IPS-NIHi7 (cell line): ENCODE measurements at regions not wholly inside any gene's neighbourhood (a gene's known extent, or its start where the extent isn't known, plus 50 kb on each side); places are given as distances from the start of the nearest gene placed in this dataset.
"Not testable (repeated sequence)": the region's sequence is repeated elsewhere in the genome, so short reads cannot be mapped to it uniquely, and the experiment has no call there.

Source experiments
- DNase-seq: peaks from one replicate; pipeline ENCODE4 v3.0.0; 2012; ENCODE audit warnings: mixed read lengths; ENCODE audit errors: extremely low spot score

DNA sequence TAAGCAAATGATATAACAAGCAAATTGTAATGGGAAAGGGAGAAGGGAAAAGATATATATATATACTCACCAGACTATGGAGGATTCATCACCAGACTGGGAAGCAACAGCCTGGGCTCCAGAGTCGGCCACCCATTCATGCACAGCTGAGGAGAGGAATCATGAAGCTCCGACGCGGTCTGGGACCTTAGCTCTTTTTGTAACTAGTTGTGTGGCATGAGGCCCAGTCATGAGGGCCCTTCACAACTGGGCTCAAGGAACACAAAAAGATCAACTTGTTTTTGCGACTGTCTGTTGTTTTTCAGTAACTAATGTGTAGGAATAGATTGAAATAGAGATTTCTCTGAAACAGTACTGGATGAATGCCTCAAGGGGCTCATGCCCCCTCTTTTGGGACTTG lies 911.2 kb downstream of the TYW1 start:
- no peak for DNase-seq

DNA sequence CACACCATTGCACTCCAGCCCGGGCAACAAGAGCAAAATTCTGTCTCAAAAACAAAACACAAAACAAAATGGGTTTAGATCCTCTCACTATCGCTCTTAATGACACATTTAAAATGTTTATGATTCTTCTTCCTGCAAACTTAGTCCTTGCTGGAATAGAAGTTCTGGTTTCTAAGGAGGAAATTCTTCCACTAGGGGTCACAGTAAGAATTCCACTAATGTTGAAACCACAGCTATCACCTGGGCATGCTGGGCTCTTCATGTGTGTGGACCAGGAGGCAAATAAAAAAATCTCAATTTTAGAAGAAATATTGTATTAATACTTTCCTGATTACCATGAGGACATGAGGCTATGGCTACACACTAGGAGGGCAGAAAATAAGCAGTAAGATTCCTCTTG lies 915.8 kb downstream of the TYW1 start:
- DNase-seq, result no peak

DNA sequence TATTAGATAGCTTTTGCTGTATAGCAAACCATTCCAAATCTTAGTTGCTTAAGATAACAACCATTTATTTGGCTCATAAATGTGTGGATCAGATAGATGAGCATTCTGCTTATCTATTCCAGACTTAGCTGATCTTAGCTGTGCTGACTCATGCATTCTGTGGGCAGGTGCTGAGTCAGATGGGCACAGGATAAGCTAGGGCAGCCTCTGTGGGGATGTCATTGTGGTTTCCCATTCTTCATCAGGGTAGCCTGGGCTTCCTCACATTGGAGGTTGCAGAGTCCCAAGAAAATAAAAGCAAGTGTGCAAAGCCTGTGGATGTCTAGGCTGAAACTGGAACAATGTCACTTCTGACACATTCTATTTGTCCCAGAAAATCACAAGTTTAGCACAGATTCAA lies 917.0 kb downstream of the TYW1 start:
- DNase-seq, result no peak

DNA sequence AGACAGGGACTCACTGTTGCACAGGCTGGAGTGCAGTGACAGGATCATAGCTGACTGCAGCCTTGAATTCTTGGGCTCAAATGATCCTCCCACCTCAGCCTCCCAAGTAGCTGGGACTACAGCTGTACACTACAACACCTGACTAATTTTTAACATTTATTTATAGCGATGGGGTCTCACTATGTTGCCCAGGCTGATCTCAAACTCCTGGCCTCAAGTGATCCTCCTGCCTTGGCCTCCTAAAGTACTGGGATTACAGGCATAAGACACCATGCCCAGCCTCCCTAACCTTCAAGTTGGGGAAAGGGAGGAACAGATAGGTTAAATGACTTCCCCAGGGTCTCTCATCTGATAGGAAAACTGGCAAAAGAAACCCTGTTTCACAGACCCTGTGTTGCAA lies 919.5 kb downstream of the TYW1 start:
- DNase-seq, result not testable (repeated sequence)

DNA sequence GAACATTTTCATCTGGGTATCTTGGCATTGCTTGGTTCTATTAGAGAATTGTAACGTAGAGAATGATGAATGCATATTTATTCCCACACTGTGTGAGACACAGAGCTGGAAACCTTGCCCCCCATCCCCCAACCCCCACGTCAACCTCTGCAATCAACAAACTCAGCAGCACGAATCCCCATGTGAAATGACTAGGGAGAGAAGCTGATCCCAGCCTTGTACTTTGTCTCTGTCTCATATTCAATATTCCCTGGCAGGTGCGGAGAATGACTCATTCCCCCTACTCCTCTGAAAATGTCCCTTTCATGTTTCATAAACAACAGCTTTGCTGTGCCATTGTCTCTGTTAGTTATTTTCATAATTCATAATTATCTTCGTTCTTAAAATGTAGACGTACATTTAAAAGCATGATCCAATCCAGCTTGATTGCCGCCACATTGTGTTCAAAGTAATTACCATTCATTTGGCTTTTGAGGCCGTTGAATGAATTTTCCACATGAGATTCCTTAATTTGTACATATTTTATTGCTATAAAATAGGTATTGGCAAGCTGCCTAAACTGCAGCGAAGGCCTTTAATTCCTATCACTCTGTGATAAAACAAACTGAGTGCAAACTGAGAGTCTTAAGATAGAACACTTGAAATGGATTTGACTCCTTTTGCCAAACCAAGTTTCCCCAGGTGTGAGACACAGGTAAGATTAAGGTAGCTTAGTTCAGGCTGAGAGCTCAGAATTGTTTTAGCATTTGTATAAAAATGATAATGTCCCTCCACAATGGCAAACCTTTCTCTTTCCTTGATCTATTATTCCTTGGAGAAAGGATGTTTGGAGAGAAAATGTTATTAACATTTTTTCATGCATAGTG lies 920.2 kb downstream of the TYW1 start:
- no peak for DNase-seq

DNA sequence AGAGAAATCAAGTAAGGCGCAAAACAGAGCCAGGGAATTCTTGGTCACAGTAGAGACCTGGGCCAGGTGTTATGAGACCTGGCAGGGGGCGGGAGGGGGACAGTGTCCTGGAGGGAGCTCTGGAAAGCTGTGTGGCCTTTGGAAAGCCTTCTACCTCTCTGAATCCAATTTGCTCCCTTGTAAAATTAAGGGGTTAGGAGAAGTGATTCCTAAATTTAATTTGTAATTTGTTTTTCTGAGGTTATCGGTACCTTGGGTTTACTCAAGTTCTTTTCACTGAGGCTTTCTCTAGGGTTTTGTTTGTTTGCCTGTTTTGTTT lies 920.8 kb downstream of the TYW1 start:
- peak; percentile 55 for DNase-seq

DNA sequence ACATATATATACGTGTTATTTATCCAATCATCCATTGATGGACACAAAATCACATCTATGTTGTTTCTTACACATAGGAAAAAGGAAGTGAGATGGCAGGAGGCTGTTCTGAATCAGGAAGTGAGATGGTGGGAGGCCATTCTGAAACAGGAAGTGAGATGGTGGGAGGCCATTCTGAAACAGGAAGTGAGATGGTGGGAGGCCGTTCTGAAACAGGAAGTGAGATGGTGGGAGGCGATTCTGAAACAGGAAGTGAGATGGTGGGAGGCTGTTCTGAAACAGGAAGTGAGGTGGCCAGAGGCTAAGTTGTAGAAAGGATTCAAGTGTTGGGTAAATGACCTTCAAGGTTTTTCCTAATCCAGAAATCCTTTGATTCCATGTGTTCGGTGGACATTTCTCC lies 921.5 kb downstream of the TYW1 start:
- DNase-seq, result no peak

DNA sequence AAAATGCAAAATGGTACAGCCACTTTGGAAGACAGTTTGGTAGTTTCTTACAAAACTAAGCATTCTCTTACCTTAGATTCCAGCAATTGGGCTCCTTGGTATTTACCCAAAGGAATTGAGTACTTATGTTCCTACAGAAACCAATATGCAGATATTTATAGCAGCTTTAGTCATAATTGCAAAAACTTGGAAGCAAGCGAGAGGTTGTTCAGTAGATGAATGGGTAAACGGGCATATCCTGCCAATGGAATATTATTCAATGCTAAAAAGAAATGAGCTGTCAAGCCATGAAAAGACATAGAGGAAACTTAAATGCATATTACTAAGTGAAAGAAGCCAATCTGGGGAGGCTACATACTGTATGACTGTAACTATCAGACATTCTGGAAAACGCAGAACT lies 926.7 kb downstream of the TYW1 start:
- DNase-seq, result no peak

DNA sequence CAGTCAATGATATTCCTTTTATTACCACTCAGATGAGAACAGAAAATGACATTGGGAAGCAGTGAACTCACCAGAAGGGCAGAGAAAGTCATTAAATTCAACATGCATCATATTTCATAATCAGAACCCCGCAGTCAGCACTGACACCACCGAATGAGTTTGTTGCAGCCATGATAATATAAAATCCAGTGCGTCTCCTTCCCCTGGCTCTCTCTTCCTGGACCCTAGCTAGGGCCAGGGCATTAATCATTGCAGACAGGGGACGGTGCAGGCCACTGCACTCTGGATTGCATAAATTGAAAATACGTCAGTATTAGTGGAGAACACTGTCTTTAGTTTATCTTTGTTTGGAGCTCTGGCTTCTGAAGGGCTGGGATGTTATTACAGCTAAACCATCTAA lies 931.5 kb downstream of the TYW1 start:
- no peak for DNase-seq

DNA sequence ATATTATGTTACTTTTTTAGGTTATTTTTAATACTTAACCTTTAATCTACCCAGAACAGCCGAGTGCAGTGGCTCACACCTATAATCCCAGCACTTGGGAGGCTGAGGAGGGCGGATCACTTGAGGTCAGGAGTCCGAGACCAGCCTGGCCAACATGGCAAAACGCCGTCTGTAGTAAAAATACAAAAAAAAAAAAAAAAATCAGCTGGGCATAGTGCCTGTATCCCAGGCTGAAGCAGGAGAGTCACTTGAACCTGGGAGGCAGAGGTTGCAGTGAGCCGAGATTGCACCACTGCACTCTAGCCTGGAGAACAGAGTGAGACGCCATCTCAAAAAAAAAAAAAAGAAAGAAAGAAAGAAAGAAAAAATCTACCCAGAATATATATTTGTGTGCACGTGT lies 939.8 kb downstream of the TYW1 start:
- not testable (repeated sequence) for DNase-seq

DNA sequence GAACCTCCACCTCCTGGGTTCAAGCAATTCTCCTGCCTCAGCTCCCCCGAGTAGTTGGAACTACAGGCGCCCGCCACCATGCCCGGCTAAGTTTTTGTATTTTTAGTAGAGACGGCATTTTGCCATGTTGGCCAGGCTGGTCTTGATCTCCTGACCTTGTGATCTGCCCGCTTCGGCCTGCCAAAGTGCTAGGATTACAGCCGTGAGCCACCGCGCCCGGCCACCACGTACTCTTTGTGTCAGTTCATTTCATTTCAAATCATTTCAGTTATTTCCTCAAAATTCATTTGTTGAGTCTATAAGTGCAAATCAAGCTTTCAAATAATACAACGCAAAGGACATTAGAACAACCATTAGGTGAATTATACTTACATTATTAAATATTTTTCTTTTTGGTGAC lies 943.8 kb downstream of the TYW1 start:
- no peak for DNase-seq

DNA sequence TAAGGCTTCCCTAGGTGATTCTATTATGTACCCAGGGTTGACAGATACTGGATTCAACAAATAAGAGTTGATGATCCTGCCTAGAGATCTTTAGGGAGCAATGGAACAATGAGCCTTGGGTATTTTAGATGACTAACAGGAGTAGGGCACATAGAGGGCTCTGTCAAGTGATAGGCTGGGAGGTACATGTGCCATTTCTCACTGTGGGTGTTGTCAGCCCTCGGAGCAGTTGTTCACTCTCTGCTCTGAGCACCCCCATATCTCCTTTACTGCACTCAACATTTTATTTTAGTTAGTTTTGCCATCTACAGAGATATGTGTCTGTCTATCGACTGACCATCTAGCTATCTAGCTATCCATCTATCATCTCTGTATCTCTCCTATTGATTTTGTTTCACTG lies 950.6 kb downstream of the TYW1 start:
- no peak for DNase-seq

DNA sequence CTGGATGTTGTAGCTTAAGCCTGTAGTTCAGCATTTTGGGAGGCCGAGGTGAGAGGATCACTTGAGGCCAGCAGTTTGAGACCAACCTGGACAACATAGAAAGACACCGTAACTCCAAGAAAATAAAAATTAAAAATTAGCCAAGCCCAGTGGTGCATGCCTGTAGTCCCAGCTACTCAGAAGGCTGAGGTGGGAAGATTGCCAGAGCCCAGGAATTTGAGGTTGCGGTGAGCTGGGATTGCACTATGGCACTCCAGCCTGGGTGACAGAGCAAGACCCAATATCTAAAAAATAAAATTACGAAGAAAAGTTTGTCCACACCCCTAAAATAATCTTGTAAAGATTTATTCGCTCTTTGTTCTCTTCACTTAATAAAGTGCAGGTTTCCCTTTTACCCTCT lies 951.0 kb downstream of the TYW1 start:
- no peak for DNase-seq

DNA sequence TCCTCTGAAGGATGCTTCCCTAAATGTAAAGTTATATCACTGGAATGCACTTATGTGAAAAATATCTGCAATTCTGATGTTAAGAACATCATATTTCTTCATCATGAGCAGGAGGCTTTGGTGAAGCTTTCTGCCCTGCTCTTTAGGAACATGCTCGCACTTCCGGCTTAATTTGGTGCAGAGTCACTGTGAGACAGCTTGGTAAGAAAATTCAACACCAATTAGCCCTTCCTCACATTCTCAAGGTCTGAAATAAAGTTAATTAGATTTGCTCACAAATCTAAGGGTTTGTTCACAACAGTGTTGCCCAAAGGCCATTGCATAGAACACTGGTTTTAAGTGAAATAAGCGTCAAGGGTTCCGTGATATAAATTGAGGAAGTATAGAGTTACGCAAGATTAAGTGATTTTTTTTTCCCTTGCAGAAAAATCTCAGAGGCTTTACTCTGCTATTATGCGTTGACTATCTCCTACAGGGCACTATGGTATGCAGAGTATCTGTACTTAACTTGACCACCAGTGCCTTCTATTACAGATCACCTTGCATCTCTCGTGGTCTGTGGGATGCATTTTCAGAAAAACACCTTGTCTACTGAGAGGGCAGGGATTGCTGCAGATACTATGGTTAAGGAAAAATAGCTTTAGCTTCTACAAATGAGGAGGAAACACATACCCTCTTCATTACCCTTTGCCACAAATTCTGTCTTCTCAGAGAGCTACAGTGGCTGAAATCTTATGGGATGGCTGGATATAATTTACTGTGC lies 953.9 kb downstream of the TYW1 start:
- no peak for DNase-seq

DNA sequence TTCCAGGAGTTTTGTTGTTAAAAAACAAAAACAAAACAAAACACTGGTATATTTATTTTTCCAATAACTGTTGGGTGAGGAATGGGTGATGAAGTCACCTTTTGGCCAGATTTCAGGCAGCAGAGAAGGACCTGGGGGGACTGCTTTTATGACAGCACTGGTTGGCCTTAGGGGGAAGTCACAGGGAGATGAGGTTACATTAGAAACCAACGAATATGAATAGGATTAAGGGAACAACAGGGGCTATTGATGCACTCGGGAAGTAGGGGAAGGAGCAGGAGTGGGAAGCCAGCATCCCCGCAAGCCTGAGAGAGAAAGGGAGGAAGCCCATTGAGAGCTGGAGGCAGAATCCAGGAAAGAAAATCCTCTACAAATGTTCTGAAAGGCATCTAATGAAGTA lies 958.4 kb downstream of the TYW1 start:
- DNase-seq, result peak; percentile 17

DNA sequence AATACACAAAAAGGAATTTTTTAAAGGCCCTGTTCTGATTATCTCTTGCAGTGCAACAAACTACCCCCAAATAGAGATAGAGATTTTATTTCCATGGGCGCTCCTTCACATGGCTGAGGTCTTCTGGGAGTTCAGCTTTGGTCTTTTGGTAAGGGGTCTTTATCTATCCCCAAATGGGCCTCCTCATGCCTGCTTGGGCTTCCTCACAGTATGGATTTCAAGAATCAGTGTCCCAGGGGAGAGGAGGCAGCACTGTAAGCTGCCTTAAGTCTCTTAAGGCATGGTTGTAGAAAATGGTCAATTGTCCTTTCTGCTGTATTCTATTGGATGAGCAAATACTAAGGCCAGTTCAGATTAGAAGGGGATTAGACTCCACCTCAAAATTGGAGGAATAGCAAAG lies 966.2 kb downstream of the TYW1 start:
- DNase-seq, result no peak

DNA sequence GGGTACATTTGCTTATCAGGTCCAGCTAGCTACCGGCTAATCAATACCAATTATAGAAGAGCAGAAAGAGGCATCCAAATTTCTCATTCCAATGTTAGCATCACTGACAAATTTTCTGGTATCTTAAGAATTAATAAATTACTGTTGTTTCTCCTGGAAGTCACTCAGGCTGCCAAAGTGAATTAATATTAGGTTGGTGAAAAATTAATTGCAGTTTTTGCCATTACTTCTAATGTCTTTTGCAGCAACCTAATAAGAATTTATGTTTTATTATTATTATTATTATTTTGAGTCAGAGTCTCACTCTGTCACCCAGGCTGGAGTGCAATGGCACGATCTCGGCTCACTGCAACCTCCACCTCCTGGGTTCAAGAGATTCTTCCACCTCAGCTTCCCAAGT lies 979.9 kb downstream of the TYW1 start:
- no peak for DNase-seq

DNA sequence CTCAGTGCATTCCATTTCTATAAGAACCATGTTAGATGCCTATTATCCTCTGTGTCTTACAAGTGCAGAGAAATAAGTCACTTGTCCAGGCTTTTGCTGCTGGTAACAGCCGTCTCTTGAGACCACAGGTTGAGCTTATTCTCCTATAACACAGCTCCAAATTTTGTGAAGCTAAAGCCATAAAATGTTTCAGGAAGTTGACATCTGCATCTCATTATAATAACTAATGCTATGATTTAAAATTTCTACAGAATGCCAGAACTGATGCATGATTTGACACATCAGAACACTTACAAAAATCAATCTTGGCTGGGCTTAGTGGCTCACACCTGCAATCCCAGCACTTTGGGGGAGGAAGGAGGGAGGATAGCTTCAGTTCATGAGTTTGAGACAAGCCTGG lies 986.9 kb downstream of the TYW1 start:
- no peak for DNase-seq

DNA sequence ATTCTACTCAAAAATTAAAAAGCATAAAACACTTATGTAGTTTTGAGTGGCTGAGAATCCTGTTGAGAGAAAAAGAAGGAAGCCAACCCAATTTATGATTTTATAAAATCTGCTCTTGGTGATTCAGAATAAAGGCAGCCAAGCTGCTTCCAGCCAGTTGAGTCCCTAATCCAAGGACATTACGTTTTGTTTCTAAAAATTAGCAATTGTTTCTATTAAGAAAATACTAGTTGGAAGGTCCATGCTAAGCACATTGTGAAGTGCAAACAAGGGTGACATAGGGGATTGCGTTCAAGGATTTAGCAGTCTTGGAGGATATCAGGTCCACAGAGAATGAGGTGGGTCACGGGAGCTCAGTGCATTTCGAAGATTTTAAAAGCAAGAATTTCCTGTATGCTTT lies 987.7 kb downstream of the TYW1 start:
- no peak for DNase-seq

DNA sequence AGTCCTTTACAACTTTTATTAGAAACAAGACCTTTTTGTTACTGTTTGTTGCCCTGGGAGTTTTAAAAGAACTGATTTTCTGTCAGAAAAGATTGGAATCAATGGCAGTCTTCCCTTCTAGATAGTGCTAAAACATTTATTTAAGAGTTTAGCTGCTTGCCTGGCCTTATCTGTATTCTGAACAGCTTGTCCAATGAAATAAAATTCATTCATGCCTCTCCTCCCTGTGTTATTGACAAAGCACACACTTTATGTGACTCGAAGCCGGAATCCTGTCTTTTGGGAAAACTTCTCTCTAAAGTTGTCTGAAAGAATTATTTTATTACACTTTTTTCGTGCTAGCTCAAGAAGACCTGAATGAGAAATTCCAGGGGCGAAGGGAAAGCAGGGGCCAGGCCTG lies 992.5 kb downstream of the TYW1 start:
- DNase-seq, result no peak

DNA sequence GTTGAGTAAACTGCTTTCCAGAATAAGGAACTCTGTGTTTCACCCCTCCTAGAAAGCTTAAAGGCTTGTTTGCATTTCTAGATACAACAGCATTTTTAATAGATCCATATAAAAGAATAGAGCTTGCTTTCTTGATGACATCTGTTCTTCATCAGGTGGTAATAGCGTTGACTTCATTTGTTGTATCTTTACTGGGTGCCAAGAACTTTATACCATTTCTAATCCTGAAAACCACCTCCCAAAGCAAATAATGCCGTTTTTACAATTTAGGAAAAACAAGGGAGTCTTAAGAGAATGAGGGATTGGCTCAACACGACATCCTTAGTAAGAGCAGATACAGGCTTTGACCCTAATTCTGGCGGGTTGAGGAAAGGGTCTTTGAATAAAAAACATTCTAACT lies 993.4 kb downstream of the TYW1 start:
- DNase-seq, result no peak

DNA sequence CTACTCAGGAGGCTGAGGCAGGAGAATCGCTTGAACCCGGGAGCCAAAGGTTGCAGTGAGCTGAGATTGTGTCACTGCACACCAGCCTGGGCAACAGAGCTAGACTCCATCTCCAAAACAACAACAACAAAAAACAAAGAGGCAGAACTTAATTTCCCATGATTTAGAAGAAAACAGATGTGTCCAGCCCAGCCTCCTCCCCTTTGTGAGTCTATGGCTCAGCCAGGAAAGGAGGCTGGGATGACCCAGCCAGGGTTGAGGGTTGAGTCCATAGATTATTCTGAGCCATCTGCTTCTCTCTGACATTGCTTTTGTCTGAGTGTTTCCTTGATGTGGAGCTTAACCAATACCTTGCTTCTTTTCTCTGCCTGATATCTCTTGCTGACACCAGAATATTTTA lies 994.1 kb downstream of the TYW1 start:
- no peak for DNase-seq

DNA sequence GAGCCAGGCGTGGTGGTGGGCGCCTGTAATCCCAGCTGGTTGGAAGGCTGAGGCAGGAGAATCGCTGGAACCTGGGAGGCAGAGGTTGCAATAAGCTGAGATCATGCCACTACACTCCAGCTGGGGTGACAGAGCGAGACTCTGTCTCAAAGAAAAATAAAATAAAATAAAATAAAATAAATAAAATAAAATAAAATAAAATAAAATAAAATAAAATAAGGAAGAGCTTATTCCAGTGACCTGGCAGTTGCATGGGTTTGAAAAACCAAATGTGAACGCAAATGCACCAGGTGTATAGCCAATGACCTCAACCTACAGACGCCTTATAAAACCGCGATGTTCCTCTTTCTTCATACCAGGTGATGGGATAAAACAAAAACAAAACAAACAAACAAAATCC lies 995.7 kb downstream of the TYW1 start:
- no peak for DNase-seq

DNA sequence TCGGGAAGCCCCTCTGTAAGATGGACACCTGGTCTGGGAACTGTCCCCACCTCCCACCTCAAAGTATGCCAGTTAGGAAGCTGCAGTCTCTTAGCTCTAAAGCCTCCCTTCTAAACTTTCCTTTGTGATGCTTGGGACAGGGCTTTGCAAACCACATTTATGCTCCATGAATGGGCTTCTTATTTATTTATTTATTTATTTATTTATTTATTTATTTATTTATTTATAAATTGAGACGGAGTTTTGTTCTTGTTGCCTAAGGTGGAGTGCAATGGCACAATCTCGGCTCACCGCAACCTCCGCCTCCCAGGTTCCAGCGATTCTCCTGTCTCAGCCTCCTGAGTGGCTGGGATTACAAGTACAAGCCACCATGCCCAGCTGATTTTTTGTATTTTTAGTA lies 1009.4 kb downstream of the TYW1 start:
- no peak for DNase-seq
